ENCODE measurements at regions not wholly inside any gene's neighbourhood (a gene's known extent, or its start where the extent isn't known, plus 50 kb on each side); places are given as distances from the start of the nearest gene placed in this dataset.
"Not testable (repeated sequence)": the region's sequence is repeated elsewhere in the genome, so short reads cannot be mapped to it uniquely, and the experiment has no call there.

DNA sequence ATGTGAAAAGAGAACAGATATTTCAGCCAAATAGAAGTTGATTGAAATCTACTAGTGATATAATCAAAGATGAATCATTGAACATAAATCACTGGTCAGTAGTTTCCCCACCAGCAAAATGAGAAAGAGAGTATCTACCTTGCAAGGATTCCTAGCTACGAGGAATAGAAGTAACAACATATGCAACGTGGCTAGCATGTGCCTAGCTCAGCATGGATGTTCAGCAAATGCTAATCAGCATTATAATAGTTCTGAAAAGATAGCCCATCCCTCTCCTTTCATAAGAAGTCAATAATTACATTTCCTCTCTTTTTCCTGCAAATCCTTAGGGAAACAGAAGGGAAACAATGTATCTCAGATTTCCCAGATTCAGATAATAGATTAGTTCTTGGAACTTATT is 417.2 kb downstream of the SATB2 start:
- no peak for DNase-seq (ENCODE audit: low read depth in 1 of 2, low spot score in 1 of 2)

DNA sequence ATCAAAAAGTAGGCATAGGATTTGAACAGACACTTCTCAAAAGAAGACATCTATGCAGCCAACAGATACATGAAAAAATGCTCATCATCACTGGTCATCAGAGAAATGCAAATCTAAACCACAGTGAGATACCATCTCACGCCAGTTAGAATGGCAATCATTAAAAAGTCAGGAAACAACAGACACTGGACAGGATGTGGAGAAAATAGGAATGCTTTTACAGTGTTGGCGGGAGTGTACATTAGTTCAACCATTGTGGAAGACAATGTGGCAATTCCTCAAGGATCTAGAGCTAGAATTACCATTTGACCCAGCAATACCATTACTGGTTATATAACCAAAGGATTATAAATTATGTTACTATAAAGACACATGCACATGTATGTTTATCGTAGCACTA is 424.0 kb downstream of the SATB2 start:
- DNase-seq (ENCODE audit: low read depth in 1 of 2, low spot score in 1 of 2), result not testable (repeated sequence)

DNA sequence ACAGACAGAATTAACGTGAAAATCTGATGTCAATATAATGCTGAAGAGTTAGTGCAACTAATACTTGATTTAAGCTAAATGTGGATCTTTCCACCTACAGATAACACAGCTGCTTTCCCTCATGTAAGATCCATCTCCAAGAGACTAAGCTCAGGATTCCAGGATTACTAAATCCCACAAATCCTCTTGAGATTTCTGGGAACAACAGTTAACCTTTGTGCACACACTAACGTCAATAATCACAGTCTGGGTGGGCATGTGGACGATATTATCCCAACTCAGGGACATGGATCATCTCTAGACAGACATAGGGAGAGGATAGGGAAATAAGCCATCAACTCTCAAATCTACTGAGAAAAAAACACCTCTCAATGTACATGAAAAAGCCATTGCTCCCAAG is 432.6 kb downstream of the SATB2 start:
- DNase-seq (ENCODE audit: low read depth in 1 of 2, low spot score in 1 of 2), result no peak

DNA sequence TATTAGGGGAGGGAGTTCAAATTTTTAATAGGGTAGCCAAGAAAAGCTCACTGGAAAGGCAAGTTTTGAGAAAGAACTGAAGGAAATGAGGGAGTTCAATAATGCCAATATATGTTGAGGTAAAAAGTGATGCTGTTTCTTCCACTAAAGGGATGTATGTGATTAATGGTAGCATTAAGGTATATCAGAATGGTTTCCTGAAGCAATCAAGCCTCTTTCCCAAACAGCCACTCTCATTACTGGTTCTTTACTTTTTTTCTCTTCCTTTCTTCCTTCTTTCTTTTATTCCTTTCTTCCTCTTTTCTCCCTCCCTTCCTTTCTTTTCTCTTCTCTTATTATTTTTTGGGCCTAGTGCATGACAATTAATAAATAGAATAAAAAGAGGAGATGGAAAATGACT is 433.5 kb downstream of the SATB2 start:
- no peak for DNase-seq (ENCODE audit: low read depth in 1 of 2, low spot score in 1 of 2)

DNA sequence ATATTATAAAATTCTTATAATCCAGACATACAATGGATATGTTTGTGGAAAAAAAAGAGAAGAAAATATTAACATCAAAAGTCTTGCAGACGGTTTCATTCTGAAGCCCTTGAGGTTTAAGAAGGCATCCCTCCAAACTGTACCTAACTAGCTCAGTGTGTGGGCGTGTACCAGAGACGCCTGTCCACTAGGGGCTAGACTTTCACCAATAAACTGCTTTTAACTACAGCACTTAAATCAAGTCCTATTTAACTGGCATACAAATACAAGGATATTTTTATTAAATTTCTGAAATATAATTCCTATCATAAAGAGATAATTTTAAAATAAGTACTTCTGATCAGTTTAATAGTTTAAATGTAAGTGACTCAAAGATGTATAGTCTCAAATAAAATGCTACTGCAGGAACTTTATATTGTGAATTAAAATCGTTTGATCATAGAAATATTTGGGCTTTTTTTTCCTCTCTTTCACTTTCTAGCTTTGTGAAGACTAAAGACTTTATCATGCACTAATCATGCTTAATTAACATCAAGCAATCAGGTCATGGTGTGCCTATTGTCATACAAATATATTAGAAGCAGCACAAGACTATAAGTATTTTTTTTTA is 437.7 kb downstream of the SATB2 start:
- no peak for DNase-seq (ENCODE audit: low read depth in 1 of 2, low spot score in 1 of 2)

DNA sequence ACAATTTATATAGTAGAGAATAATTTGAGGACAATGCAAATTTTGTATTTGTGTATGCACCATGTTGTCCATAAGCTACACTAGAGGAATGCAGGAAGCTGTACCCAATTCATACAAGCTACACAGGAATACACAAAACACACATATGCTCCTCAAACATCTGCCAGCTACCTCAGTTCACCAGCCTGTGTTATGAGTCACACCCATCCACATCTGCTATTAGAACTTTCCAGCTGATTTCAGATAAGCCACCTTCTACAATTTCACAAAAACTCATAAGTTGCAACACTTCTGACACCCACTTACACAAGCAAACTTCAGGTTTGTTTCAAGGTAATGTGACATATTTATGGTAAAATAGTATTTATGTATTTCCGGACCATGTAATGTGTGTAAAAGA is 438.9 kb downstream of the SATB2 start:
- no peak for DNase-seq (ENCODE audit: low read depth in 1 of 2, low spot score in 1 of 2)

DNA sequence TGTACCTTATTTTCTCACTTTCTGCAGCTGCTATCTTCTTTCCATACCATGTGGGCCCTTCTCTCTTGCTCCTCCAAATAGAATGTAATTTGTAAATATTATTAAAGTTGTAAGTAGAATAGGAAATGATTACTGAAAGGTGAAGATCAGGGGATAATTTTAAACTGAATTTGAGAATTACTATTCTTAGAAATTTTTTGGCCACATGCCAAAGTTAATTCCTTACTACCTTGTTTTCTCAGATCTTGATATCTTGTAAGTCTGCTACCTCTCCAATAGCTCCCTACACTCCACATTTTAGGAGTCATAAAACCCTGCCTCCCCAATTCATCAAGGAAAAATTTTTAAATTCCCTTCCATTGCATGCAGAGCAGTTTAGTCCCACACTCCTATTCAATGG is 442.7 kb downstream of the SATB2 start:
- DNase-seq (ENCODE audit: low read depth in 1 of 2, low spot score in 1 of 2), result no peak

DNA sequence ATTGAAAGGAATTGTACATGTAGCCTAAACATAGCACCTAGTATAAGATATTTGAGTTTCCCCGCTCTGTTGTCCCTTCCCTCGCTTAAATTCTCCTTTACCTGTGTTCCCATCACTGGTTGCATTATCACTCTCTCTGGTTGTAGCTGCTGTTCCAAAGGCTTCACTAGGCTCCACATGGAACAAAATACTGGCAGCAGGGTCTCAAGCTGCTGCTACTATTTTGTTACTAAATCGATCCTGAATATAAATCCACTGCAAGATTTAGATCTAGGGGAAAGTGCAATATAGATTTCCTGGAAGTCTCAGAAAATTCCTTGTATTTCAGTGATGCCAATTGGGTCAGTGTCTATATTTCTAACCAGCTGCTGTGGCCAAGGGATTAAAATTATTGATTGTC is 443.5 kb downstream of the SATB2 start:
- no peak for DNase-seq (ENCODE audit: low read depth in 1 of 2, low spot score in 1 of 2)

DNA sequence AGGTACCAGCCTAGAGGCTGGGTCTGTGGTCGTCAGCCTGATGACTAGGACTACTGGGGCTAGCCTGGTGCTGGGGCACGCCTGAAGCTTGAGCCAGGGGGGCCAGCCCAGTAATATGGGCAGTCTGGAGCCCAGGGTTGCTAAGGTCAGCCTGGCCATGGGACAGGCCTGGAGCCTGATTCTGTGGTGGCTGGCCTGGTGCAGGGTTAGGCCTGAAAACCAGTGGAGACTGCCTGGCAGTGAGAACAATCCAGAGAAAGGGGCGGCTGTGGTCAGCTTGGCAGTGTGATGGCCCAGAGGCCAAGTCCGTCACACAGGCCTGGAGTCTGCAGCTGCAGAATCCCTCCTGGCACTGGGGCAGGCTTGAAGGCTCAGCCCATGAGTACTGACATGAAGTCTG is 445.8 kb downstream of the SATB2 start:
- no peak for DNase-seq (ENCODE audit: low read depth in 1 of 2, low spot score in 1 of 2)

DNA sequence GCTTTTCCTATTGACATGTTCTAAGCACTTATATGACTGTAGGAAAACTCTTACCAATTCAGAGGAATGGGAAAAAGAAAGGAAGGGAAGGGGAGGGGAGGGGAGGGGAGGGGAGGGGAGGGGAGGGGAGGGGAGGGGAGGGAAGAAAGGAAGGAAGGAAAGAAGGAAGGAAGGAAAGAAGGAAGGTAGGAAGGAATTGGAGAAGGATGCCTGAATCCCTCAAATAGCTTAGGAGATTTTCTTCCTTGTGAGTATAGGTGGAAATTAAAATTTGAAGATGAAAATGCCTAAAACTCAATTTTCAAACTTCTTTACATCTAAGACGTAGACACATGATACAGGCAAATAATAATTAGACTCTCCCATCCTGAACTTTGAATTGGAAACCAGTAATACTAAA is 463.1 kb downstream of the SATB2 start:
- DNase-seq (ENCODE audit: low read depth in 1 of 2, low spot score in 1 of 2), result no peak

DNA sequence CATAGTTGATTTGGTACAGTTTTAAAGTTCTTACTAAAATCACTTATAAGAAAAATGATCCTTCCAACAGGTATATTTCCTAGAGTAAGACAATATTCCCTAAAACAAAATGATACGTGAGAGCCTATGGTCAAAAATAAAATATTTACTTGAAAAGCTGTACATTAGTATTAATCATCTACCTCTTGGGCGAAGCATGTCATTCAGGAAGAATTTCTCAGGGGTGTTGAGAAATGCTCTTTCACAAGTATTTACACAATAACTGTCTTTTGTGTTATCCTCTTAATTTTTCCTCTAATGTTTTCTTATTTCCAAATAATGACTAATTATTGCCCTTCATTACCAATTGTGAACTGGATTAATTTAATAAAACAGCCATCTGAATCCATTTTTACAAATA is 466.3 kb downstream of the SATB2 start:
- DNase-seq (ENCODE audit: low read depth in 1 of 2, low spot score in 1 of 2), result no peak

DNA sequence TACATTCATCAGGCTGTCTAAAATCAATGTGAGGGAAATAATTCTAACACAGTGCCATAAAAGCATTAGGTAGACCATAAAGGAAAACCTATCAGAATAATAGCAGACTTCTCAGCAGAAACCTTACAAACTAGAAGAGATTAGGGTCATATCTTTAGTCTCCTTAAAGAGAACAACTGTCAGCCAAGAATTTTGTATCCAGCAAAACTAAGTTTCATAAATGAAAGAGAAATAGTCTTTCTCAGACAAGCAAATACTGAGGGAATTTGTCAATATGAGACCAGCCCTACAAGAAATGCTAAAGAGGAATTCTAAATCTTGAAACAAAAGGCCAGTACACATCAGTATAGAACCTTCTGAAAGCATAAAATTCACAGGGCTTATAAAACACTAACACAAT is 482.0 kb downstream of the SATB2 start:
- DNase-seq (ENCODE audit: low read depth in 1 of 2, low spot score in 1 of 2), result no peak

DNA sequence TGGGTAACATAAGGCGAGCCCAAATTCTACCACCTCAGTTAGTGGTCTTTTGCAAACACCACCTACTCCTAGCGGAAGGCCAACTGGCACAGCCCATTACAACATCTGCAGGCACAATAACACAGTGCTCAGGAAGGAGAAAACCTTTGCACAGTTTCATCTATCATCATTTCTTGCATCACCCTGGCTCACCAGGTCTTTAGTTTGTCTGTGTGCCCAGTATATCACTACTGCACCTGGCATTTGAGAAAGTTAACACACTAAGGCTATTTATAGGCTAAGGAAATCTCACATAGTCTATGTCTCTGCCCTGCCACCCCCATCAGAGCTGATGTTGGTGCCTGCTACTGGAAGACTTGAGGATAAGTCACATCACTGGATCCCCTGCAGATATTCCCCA is 484.0 kb downstream of the SATB2 start:
- no peak for DNase-seq (ENCODE audit: low read depth in 1 of 2, low spot score in 1 of 2)

DNA sequence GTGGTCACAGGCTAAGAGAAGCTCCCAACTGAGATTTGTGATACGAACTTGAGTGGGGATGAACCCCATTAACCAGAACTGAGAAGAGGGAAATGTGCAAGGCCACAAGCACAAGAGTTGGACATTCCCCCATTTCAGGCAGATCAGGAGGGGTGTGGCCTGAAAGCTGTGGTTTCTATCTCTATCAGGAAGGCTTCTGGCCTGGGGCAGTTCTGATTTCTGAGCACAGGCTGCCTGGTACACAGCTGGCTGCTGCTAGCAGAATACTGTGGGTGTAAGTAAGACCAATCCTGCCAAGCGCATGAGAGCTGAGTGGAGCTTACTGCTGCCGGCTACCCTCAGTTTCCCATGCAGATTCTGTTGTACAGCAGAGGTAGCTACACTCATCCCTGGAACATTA is 484.6 kb downstream of the SATB2 start:
- DNase-seq (ENCODE audit: low read depth in 1 of 2, low spot score in 1 of 2), result no peak

DNA sequence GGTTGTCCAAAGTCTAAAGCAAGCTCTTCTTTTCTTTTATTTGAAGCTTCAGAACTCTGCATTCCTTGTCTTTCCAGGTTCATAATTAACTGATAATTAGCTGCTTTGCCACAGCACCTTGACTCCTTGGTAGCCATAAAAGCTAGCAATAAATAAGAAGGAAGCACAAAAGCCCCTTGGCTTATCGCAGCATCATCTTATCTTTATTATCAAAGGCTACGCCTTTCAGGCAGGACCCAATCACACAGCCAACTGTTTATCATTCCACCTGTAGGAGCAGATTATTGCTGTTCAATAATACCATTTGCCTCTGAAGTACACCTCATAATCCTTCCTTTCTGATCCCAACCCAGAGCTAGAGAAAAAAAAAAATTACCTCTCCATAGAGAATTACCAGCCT is 489.2 kb downstream of the SATB2 start:
- no peak for DNase-seq (ENCODE audit: low read depth in 1 of 2, low spot score in 1 of 2)

DNA sequence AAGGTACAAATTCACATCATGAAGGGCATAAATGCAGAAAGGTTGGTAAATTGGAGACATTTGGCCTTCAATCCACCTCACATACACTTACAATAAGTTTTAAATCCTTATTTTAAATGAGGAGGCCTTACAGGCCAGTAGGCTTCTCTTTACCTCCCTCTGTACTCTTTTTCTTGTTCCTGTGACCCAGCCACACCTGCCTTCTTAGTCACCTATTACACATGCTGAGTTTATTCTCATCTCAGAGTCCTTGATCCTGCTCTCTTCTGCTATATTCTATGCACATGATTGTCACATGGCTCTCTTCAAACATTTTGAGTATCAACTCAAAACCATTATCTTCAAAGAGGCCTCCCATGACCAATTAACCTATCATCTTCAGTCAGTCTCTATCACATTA is 491.5 kb downstream of the SATB2 start:
- DNase-seq (ENCODE audit: low read depth in 1 of 2, low spot score in 1 of 2), result no peak

DNA sequence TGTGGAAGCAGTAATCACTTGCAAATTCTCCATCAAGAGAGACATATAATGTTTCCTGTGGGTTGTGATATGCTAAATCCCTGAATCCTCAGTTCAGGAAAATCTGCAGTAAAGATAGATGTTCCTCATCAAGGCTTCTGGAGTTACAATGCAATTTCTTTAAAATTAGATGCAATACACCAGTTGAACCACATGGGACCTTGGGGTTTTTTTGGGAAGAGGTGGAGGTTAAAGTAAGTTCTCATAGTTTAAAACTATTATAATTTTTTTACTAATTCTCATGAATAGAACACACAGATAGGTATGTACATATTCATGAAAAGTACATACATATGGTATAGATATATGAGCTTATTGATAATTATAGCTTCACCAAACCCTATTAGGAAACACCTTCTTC is 496.2 kb downstream of the SATB2 start:
- DNase-seq (ENCODE audit: low read depth in 1 of 2, low spot score in 1 of 2), result no peak

DNA sequence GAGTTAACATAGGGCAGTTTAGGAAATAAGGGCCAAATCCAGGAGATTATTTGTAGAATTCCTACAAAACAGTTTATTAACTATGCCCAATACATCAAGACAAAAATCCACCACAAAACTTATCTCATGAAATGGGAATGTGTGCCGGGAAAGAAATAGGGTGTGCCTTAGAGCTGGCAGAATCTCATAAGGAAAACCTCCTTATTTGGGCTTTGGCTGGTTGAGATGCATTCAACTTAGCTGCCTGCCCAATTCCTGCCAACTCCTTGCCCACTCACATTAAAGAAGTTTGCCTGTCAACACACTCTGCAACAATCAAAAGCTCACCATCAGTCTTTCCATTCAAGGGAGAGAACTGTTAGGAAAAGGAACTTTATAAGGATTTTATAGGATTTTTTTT is 500.6 kb downstream of the SATB2 start:
- no peak for DNase-seq (ENCODE audit: low read depth in 1 of 2, low spot score in 1 of 2)

DNA sequence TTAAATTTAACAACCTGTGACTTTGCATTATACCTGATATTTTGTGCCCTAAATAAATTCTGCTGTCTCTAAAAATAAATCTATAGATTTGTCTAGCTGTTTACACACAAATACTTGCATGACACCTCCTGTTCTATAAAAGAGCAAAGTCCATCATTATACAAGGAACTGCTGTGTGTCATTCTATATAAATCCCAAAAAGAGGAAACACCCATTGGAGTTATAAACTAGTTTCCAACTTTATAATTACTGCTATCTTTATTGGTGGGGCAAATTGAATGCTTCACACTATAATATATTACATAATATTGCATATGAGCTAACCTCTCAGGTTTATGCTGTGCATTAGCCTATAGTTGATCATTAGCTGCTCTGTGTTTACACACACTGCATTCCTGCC is 504.4 kb downstream of the SATB2 start:
- no peak for DNase-seq (ENCODE audit: low read depth in 1 of 2, low spot score in 1 of 2)

DNA sequence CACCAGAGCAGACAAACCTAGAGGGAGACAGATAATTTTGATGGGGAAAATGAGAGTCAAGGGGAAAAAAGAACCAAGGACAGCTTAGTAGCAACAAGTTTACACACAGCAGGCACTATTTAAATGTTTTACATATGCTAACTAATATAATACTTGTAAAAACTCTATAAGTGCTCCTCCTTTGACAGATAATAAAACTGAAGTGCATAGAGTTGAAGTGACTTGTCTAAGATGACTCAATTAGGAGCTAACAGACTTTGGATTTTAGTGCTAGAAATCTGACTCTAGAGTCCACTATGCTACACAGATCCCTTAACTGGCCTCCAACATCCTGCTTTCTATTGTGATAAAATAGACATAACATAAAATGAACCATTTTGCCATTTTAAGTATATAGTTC is 506.9 kb downstream of the SATB2 start:
- DNase-seq (ENCODE audit: low read depth in 1 of 2, low spot score in 1 of 2), result no peak

DNA sequence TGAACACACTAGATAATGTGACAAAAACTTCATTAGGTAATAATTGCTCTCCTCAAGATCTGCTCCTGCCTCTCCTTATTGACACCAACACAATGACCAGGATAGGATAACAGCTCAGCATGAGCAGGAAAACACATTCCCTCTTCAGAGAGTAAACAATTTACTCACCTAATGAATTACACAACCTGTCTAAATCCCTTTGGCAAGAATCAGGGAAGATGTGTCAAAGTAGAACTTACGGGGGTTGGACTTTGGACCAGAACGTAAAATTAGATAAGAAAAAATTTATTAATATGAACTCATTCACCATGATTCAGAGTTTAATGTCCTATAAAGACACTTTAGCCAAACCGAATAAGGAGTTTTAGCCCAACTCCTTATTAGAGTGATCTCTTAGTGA is 512.2 kb downstream of the SATB2 start:
- DNase-seq (ENCODE audit: low read depth in 1 of 2, low spot score in 1 of 2), result no peak

DNA sequence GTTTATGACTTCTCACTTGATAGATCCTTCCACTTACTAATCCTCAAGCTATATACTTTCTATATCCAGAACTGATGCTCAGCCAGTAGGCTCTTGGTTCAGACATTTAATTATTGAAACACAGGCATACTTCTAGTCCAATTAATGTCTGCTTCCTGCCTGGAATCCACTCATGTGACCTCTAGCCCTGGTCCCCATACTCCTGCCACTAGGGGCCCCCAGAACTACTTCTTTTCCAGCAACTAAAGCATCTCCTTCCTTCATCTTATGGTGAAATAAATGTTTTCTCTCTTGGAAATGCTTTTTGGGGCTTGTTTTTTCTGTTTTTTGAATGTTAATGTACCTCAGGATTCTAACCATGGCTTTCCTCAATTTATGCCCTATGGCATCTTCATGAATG is 527.6 kb downstream of the SATB2 start:
- no peak for DNase-seq (ENCODE audit: low read depth in 1 of 2, low spot score in 1 of 2)

DNA sequence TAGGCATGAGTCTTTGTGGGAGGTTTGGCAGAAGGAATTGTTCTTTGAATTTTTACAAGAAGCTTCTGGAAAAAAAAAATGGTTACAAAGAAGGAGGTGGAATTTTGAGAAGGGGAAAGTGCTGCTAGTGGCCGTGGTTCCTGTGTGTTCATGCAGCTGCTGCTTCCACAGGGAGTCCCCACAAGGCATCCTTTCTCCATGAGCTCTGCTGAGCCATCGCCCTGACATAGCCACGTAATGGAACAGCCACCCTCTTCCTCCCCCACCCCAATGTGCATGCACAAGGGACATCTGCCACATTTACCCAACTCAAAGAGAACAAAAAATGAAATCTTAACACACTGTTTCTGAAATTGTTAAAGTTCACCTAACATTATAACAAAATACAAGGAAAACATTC is 529.7 kb downstream of the SATB2 start:
- DNase-seq (ENCODE audit: low read depth in 1 of 2, low spot score in 1 of 2), result no peak

All from stimulated activated CD4-positive, alpha-beta T cell treated with anti-CD3 and anti-CD28 coated beads, Interleukin-15, amount 100 ng/mL, for 1 hour (primary cell).